Transverse colon (tissue), 4 donors: ENCODE measurements at regions not wholly inside any gene's neighbourhood (a gene's known extent, or its start where the extent isn't known, plus 50 kb on each side); places are given as distances from the start of the nearest gene placed in this dataset.

Experiments used
- DNase-seq: peaks from one replicate; pipeline ENCODE4 v3.0.0-alpha.2; 2019
- H3K27ac ChIP-seq, 4 donors: fragments of 200-600 bp; sonication (generic); 2 replicates each; pipeline ENCODE4 v1.5.1; 2016 to 2018; ENCODE audit warnings: inconsistent platforms in 4 of 4
- H3K27me3 ChIP-seq: fragments of 200-600 bp; sonication (generic); 2 replicates; pipeline ENCODE4 v1.5.1; 2017; ENCODE audit warnings: inconsistent platforms
- H3K36me3 ChIP-seq, 4 donors: fragments of 200-600 bp; sonication (generic); 2 replicates each; pipeline ENCODE4 v1.5.1; 2017 to 2019; ENCODE audit warnings: inconsistent platforms in 4 of 4
- H3K4me1 ChIP-seq, 4 donors: fragments of 200-600 bp; sonication (generic); 2 replicates each; pipeline ENCODE4 v1.5.1; 2017 to 2020; ENCODE audit warnings: inconsistent platforms in 4 of 4
- H3K4me3 ChIP-seq, 4 donors: fragments of 200-600 bp; sonication (generic); 1 replicate in 1 of 4; 2 replicates in 3 of 4; pipeline versions ENCODE4 v1.5.1 to v1.6.1; 2017 to 2019; ENCODE audit warnings: inconsistent platforms in 4 of 4
- H3K9me3 ChIP-seq, 2 donors: fragments of 200-600 bp; sonication (generic); 2 replicates each; pipeline ENCODE4 v1.5.1; 2017 to 2019; ENCODE audit warnings: inconsistent platforms in 2 of 2
- CTCF ChIP-seq, 5 experiments: fragments of 200-600 bp in 3 of 5; fragments of 450-650 bp in 2 of 5; sonication (generic) in 3 of 5; IDR thresholded peaks; 1 replicate in 2 of 5; 2 replicates in 3 of 5; pipeline ENCODE4 v1.5.1; 2016 to 2017; ENCODE audit warnings: antibody characterized with exemption in 5 of 5, inconsistent platforms in 3 of 5, mild to moderate bottlenecking in 2 of 5, moderate library complexity in 1 of 5
- EP300 ChIP-seq: sonication (generic); formaldehyde crosslinking; IDR thresholded peaks from one replicate; pipeline ENCODE4 v1.6.1; 2017; ENCODE audit warnings: antibody characterized with exemption, low read depth
- POLR2A ChIP-seq: fragments of 450-650 bp; IDR thresholded peaks from one replicate; pipeline ENCODE4 v1.6.1; 2016; ENCODE audit warnings: antibody characterized with exemption, mild to moderate bottlenecking, moderate library complexity
- POLR2AphosphoS5 ChIP-seq, 3 donors: sonication (generic); formaldehyde crosslinking; IDR thresholded peaks; one replicate each; pipeline ENCODE4 v1.6.1; 2016; ENCODE audit warnings: antibody characterized with exemption in 3 of 3
- WGBS, 2 donors: methylation state at CpG; one replicate each; pipeline ENCODE4 v1.1.5; 2018; ENCODE audit warnings: low coverage in 1 of 2; 5-methylcytosine and 5-hydroxymethylcytosine counted together
- in situ Hi-C, 4 donors: fragments of 200-750 bp; cut with MboI; loops; one replicate each; pipeline versions ENCODE4 v1.15.0 to v1.15.1; 2017; ENCODE audit warnings: low sequenced_read_pairs in 3 of 4, low pct_ligation_motif_present in 1 of 4, low pct_unique_long_range_greater_than_20kb in 1 of 4
- intact Hi-C: fragments of 100-400 bp; cut with DNase I; formaldehyde crosslinking; loops from one replicate; pipeline ENCODE4 v1.15.1; 2023; ENCODE audit warnings: low total_unique reads

- Histone ChIP-seq H3K4me1 (no peaks in the 10 kb centered on the region), H3K9me3 (no peaks in the 10 kb centered on the region), H3K27me3 (no peaks in the 10 kb centered on the region), H3K4me3 (no peak overlapping the region), H3K27ac (no peak overlapping the region), H3K36me3 (no peaks in the 10 kb centered on the region)
- DNase-seq: no peak
- TF ChIP-seq POLR2A (no peak), CTCF (IDR thresholded peaks at IDR 0.05) (no peak), EP300 (no peak), POLR2AphosphoS5 (IDR thresholded peaks at IDR 0.05) (no peak)
- in situ Hi-C loops: no loop called here
- WGBS, 2 donors: 87 to 90% methylated on average over 2 of the region's 2 CpGs
- intact Hi-C loops: no loop called here
Measured at GRCh38 chr3:1792466-1792865, 306.2 kb upstream of the CNTN4 start.

- Histone ChIP-seq H3K4me3 (no peak overlapping the region), H3K4me1 (no peaks in the 10 kb centered on the region), H3K27ac (no peak overlapping the region), H3K36me3 (no peaks in the 10 kb centered on the region), H3K27me3 (no peaks in the 10 kb centered on the region), H3K9me3 (no peaks in the 10 kb centered on the region)
- WGBS, 2 donors: 90 to 92% methylated on average over 10 of the region's 10 CpGs
- TF ChIP-seq CTCF (IDR thresholded peaks at IDR 0.05) (no peak), EP300 (no peak), POLR2A (no peak), POLR2AphosphoS5 (IDR thresholded peaks at IDR 0.05) (no peak)
- DNase-seq: no peak
- intact Hi-C loops (no loop called here), in situ Hi-C loops (no loop called here)
Measured at GRCh38 chr3:1798711-1799405, 299.8 kb upstream of the CNTN4 start.

GRCh38 chr3:1805331-1805730 lies 293.3 kb upstream of the CNTN4 start:
- TF ChIP-seq CTCF (IDR thresholded peaks at IDR 0.05): no peak
- no peak for TF ChIP-seq POLR2A
- TF ChIP-seq EP300: no peak
- no peak for TF ChIP-seq POLR2AphosphoS5 (IDR thresholded peaks at IDR 0.05)
- Histone ChIP-seq H3K27me3 (no peaks in the 10 kb centered on the region), H3K9me3 (peaks cover 0 to 7% of the 10 kb centered on the region in 2 donors), H3K36me3 (no peaks in the 10 kb centered on the region), H3K4me1 (no peaks in the 10 kb centered on the region), H3K4me3 (no peak overlapping the region), H3K27ac (no peak overlapping the region)
- 90 to 92% methylated on average over 2 to 3 of the region's 3 CpGs for WGBS, 2 donors
- intact Hi-C loops: no loop called here
- no peak for DNase-seq
- in situ Hi-C loops: no loop called here

- intact Hi-C loops (no loop called here), in situ Hi-C loops (no loop called here)
- 77 to 100% methylated on average over 1 of the region's 1 CpG for WGBS, 2 donors
- peaks cover 0 to 7% of the 10 kb centered on the region in 2 donors for H3K9me3 ChIP-seq
- no peak for DNase-seq
- no peaks in the 10 kb centered on the region for H3K4me1 ChIP-seq
- H3K36me3 ChIP-seq: no peaks in the 10 kb centered on the region
- no peak for TF ChIP-seq EP300
- H3K4me3 ChIP-seq: no peak overlapping the region
- H3K27me3 ChIP-seq: no peaks in the 10 kb centered on the region
- no peak overlapping the region for H3K27ac ChIP-seq
Measured at GRCh38 chr3:1808590-1808989, 290.1 kb upstream of the CNTN4 start.

- intact Hi-C loops: no loop called here
- no peaks in the 10 kb centered on the region for H3K36me3 ChIP-seq
- H3K9me3 ChIP-seq: no peaks in the 10 kb centered on the region
- H3K4me1 ChIP-seq: no peaks in the 10 kb centered on the region
- H3K4me3 ChIP-seq: no peak overlapping the region
- H3K27ac ChIP-seq: no peak overlapping the region
- in situ Hi-C loops: no loop called here
- 79% methylated on average over 5 of the region's 5 CpGs for WGBS, 2 donors
- TF ChIP-seq EP300: no peak
- no peak for TF ChIP-seq POLR2AphosphoS5 (IDR thresholded peaks at IDR 0.05)
- TF ChIP-seq POLR2A: no peak
- no peak for DNase-seq
- H3K27me3 ChIP-seq: no peaks in the 10 kb centered on the region
Measured at GRCh38 chr3:1823867-1824266, 274.8 kb upstream of the CNTN4 start.
